Epithelial cell of esophagus (primary cell): ENCODE measurements at regions not wholly inside any gene's neighbourhood (a gene's known extent, or its start where the extent isn't known, plus 50 kb on each side); places are given as distances from the start of the nearest gene placed in this dataset.

Experiments used
- DNase-seq: peaks from one replicate; pipeline ENCODE4 v3.0.0; 2010; ENCODE audit warnings: low read depth
- H3K4me3 ChIP-seq: 2 replicates; pipeline ENCODE4 v1.5.1; 2011; ENCODE audit warnings: mild to moderate bottlenecking, low read length, control low read depth
- TF ChIP-seq, protein P1 (sequence below): IDR thresholded peaks from 2 replicates; pipeline ENCODE4 v1.5.1; 2011; ENCODE audit warnings: low read depth, mild to moderate bottlenecking, low read length, control low read depth, inconsistent platforms; ENCODE audit not compliant: insufficient read depth; ENCODE audit errors: missing control alignments

DNA sequence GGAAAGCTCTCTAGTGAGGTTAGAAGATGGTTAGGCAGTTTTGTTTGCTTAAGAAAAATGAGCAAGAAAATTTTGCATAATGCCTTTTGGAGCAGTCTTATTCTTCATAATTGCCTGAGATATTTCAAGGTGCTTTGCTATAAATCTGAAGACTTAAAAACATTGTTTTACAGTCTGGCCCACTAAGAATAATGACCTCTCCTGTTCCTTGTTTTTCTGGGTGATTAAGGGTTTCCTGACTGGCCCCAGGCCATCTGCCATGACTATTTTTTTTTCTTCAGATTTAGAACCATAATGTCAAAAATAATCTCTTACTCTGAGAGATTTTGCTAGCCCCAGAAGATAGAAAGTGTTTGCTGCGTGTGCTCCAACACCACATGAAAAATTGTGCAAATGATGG lies 72.3 kb upstream of the CENPW start:
- no peak overlapping the region for H3K4me3 ChIP-seq
- no peak for DNase-seq
- TF ChIP-seq, protein P1, sequence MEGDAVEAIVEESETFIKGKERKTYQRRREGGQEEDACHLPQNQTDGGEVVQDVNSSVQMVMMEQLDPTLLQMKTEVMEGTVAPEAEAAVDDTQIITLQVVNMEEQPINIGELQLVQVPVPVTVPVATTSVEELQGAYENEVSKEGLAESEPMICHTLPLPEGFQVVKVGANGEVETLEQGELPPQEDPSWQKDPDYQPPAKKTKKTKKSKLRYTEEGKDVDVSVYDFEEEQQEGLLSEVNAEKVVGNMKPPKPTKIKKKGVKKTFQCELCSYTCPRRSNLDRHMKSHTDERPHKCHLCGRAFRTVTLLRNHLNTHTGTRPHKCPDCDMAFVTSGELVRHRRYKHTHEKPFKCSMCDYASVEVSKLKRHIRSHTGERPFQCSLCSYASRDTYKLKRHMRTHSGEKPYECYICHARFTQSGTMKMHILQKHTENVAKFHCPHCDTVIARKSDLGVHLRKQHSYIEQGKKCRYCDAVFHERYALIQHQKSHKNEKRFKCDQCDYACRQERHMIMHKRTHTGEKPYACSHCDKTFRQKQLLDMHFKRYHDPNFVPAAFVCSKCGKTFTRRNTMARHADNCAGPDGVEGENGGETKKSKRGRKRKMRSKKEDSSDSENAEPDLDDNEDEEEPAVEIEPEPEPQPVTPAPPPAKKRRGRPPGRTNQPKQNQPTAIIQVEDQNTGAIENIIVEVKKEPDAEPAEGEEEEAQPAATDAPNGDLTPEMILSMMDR = no peak

DNA sequence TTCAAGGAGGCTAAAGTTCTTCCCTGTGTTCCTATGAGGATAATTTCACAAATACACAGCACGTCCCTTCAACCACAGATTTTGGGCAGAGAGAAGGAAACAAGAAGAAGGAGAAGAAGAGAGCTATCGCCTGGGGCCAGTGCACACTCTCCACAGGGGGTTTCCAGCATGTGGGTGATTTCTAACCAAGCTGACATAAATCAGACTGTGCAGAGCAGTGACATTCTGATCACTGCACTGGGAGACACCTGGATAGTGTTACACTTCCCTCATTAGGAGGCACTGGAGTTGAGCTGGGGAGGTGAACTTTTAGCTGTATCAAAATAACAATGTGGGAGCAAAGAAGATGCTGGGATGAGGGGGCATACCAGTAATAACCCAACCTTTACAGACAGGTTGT lies 71.8 kb upstream of the CENPW start:
- no peak for DNase-seq
- TF ChIP-seq, protein P1 = no peak
- no peak overlapping the region for H3K4me3 ChIP-seq

DNA sequence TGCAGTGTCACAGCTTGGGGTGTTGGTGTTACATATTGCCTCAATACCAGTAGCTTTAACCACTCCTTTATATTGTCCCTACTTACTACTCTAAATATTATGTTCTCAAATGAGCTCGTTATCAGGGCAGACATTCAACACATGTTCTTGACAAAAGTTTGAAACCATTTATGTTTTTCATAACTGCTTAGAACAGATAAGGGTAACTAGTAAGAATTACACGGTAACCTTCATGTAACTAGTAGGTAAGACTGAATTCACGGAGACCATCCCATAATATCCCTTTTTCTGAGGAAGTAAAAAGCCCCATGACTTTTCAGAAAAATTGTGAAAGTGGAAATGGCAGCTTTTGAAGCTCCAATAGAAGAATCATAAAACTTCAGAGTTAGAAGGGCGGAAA lies 59.6 kb upstream of the CENPW start:
- no peak overlapping the region for H3K4me3 ChIP-seq
- no peak for DNase-seq
- TF ChIP-seq, protein P1 = no peak

DNA sequence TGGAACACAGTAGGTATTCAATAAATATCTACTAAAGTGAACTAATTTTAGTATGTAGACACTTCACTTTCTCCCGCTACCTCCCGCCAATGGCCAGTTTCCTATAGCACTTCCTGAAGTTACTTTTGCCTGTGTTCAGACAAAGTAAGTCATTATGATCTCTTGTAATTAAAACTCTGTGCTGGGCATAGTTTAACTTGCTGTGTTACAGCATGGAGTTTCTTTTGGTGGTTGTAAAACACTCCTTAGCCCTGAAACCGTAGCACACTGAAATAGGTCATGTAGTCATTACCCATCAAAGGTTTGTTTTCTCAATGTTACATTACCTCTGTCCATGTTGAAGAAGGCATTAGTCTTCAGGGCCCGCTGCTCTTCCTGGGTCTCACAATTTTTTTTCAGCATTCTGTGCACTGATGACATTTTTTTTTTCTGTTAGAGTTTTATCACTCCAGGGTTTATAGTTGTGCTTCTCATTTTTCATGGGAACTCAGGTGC lies 54.0 kb upstream of the CENPW start:
- TF ChIP-seq, protein P1 = no peak
- no peak for DNase-seq

More for the DNA sequence above, 54.0 kb upstream of the CENPW start:
- no peak overlapping the region for H3K4me3 ChIP-seq
